Stimulated activated CD8-positive, alpha-beta memory T cell treated with anti-CD3 and anti-CD28 coated beads, Interleukin-12 subunit alpha, Interleukin-12 subunit beta, amount 100 ng/mL, for 24 hours (primary cell): ENCODE measurements at regions not wholly inside any gene's neighbourhood (a gene's known extent, or its start where the extent isn't known, plus 50 kb on each side); places are given as distances from the start of the nearest gene placed in this dataset.
A peak's percentile ranks its signal among the peaks of the same experiment; 100 is the strongest.
"Not testable (repeated sequence)": the region's sequence is repeated elsewhere in the genome, so short reads cannot be mapped to it uniquely, and the experiment has no call there.

Experiments
- DNase-seq: peaks from one replicate; pipeline ENCODE4 v3.0.0-alpha.2; 2020; ENCODE audit errors: extremely low read depth

GRCh38 chr19:34023381-34023780 lies 148.9 kb upstream of the LSM14A start:
- no peak for DNase-seq

GRCh38 chr19:34033880-34034279 lies 138.4 kb upstream of the LSM14A start:
- no peak for DNase-seq

GRCh38 chr19:34034318-34034846 lies 137.9 kb upstream of the LSM14A start:
- DNase-seq: no peak

GRCh38 chr19:34041925-34042521 lies 130.3 kb upstream of the LSM14A start:
- DNase-seq: peak; percentile 33

GRCh38 chr19:34044021-34044420 lies 128.3 kb upstream of the LSM14A start:
- no peak for DNase-seq

- DNase-seq: no peak
Observed at GRCh38 chr19:34049944-34050343, 122.4 kb upstream of the LSM14A start.

GRCh38 chr19:34050430-34050829 lies 121.9 kb upstream of the LSM14A start:
- DNase-seq: not testable (repeated sequence)

GRCh38 chr19:34051255-34051654 lies 121.0 kb upstream of the LSM14A start:
- DNase-seq: no peak

GRCh38 chr19:34057155-34057554 lies 115.1 kb upstream of the LSM14A start:
- no peak for DNase-seq

- no peak for DNase-seq
Observed at GRCh38 chr19:34066007-34066643, 106.2 kb upstream of the LSM14A start.

GRCh38 chr19:34067861-34068271 lies 104.4 kb upstream of the LSM14A start:
- no peak for DNase-seq

GRCh38 chr19:34075661-34076091 lies 96.6 kb upstream of the LSM14A start:
- no peak for DNase-seq

GRCh38 chr19:34082289-34083077 lies 89.8 kb upstream of the LSM14A start:
- DNase-seq: no peak

GRCh38 chr19:34084396-34085145 lies 87.7 kb upstream of the LSM14A start:
- no peak for DNase-seq

- DNase-seq: no peak
Observed at GRCh38 chr19:34085336-34085735, 87.0 kb upstream of the LSM14A start.

GRCh38 chr19:34088292-34088691 lies 84.0 kb upstream of the LSM14A start:
- no peak for DNase-seq

- DNase-seq: no peak
Observed at GRCh38 chr19:34089566-34089965, 82.7 kb upstream of the LSM14A start.

GRCh38 chr19:34094960-34095359 lies 77.3 kb upstream of the LSM14A start:
- no peak for DNase-seq

GRCh38 chr19:34095411-34095810 lies 76.9 kb upstream of the LSM14A start:
- DNase-seq: not testable (repeated sequence)

GRCh38 chr19:34096020-34096915 lies 76.0 kb upstream of the LSM14A start:
- DNase-seq: no peak

GRCh38 chr19:34104096-34104495 lies 68.2 kb upstream of the LSM14A start:
- DNase-seq: no peak
